ENCODE measurements at regions not wholly inside any gene's neighbourhood (a gene's known extent, or its start where the extent isn't known, plus 50 kb on each side); places are given as distances from the start of the nearest gene placed in this dataset.
A peak's percentile ranks its signal among the peaks of the same experiment; 100 is the strongest.

DNA sequence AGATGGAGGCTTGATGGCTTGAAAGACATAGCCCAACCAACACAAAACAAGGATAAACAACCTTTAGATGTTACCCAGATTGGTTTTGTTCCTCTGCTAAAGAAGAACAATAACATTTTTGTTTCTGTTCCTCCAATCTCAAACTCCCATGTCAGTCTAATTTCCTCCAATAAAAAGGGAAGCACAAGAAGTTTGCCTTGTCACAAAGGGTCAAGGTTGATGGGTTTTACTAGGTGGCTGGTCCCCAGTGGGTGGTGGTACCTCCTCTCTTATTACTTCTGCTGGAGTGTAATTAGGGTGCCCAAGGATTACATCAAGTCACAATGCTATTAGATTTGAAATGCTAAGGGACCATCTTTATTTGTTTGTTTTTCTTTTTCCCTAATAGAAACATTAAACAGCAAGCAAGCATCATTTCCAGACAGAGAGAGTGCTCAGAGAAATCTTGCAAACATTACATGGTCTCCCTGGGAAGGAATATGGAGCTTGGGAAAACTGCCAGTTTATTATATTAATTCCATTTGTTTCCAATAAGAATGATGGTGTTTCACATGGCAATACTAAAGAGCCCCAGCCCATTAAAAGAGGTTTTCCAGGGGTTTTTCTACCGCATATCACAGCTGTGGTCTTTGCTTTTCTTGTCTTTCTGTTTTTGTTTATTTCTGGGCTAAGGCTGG lies 78.3 kb upstream of the AOAH start:
- no peak overlapping the region for H3K4me3 ChIP-seq (ENCODE audit: low read length)
- TF ChIP-seq, protein P1, sequence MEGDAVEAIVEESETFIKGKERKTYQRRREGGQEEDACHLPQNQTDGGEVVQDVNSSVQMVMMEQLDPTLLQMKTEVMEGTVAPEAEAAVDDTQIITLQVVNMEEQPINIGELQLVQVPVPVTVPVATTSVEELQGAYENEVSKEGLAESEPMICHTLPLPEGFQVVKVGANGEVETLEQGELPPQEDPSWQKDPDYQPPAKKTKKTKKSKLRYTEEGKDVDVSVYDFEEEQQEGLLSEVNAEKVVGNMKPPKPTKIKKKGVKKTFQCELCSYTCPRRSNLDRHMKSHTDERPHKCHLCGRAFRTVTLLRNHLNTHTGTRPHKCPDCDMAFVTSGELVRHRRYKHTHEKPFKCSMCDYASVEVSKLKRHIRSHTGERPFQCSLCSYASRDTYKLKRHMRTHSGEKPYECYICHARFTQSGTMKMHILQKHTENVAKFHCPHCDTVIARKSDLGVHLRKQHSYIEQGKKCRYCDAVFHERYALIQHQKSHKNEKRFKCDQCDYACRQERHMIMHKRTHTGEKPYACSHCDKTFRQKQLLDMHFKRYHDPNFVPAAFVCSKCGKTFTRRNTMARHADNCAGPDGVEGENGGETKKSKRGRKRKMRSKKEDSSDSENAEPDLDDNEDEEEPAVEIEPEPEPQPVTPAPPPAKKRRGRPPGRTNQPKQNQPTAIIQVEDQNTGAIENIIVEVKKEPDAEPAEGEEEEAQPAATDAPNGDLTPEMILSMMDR (IDR thresholded peaks at IDR 0.05; ENCODE audit: insufficient read depth, low read depth, low read length, missing control alignments) = no peak
- no peak for DNase-seq (ENCODE audit: low read depth)

DNA sequence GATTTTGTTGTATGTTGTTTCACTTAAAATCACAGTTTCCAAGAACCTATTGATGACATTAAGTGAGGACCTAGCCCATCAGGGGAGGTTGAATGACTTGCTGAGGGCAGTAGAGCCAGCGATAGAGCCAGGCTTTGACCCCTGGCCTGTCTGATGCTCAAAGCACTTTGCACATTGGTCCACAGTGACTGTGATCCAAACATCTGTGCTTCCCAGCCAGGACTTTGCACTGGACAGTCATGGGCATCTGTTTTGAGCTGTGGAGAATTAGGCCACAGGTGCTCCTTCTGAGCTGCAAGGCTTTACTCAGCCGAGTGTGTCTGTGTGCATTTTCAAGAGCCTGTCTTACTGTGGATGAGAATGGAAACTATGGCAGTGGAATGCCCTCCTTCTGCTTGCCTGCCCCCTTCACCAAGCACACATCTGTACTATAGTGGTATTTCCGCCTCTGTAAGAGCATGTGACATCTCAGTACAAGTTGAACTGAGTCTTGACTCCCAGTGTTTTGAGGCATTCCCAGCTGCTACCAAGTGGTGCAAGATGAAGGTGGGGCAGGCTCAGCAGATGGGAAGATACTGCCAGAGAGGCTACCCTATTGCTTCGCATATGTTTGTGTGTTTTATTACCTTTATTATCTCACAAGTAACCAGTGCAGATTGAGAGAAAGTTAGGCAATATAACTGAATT lies 72.7 kb upstream of the AOAH start:
- DNase-seq (ENCODE audit: low read depth) = no peak
- TF ChIP-seq, protein P1 (IDR thresholded peaks at IDR 0.05; ENCODE audit: insufficient read depth, low read depth, low read length, missing control alignments) = no peak
- no peak overlapping the region for H3K4me3 ChIP-seq (ENCODE audit: low read length)

DNA sequence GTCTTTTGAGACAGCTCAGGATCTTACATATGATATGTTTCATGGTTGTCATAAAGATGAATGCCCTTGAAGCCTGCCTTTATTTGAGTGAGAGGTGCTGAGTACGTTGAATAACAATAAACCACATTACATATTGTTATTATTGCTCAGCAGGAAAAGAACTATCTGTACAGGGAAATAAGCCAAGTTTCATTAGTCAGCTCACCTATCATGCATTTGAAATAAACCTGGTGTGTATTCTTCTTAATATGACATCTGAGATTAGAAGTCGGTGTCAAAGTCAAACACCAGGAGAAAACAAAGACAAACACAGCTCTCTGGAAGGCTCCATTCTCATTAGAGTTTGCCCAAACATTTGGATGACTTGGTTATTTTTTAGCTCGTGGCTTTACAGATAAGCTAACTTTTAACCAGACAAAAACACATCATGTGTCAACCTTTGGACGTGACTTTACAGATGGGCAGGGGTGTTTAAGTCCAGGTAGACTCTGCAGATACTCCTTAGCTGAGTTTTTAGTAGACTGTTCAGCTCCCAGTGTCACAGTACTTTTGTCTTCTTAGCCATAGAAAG lies 71.2 kb upstream of the AOAH start:
- H3K4me3 ChIP-seq (ENCODE audit: low read length) = no peak overlapping the region
- TF ChIP-seq, protein P1 (IDR thresholded peaks at IDR 0.05; ENCODE audit: insufficient read depth, low read depth, low read length, missing control alignments) = no peak
- peak; percentile 83 for DNase-seq (ENCODE audit: low read depth)

DNA sequence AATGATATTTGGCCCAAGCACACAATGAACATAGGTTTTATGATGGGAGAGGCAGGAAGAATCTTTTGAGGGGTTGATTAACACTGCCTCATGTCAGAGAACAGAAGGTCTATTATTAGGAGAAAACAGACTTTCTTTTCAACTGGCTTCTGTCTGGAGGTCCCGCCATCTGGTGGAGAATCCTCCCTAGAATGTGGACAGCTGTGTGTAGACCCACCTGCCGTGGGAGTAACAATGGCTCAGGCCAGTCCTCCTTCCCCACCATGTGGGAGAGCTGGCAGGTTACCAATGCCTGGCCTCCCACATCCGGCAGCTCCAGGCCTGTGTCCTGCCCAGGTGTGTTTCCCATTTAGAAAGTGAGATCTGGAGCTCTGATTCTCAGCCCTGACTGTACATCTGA lies 70.4 kb upstream of the AOAH start:
- peak; percentile 47 for DNase-seq (ENCODE audit: low read depth)
- no peak overlapping the region for H3K4me3 ChIP-seq (ENCODE audit: low read length)
- TF ChIP-seq, protein P1 (IDR thresholded peaks at IDR 0.05; ENCODE audit: insufficient read depth, low read depth, low read length, missing control alignments) = no peak

DNA sequence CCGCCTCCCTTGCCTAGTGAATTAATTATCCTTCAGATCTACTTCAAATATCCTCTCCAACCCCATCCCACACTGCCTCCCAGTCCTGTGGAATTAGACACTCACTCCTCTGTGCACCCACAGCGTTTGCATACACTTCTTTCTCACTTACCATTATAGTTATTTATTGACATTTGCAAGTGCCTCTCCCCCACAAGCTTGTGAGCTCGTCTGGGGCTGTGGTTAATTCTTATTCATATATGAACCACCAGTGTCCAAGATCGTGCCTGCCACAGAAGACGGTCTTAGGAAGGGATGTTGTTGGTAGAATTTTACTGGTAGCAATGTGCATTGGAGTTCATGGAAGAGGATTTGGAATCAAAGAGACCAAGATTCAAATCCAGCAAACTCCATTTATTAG lies 68.1 kb upstream of the AOAH start:
- H3K4me3 ChIP-seq (ENCODE audit: low read length) = no peak overlapping the region
- TF ChIP-seq, protein P1 (IDR thresholded peaks at IDR 0.05; ENCODE audit: insufficient read depth, low read depth, low read length, missing control alignments) = no peak
- DNase-seq (ENCODE audit: low read depth) = no peak

DNA sequence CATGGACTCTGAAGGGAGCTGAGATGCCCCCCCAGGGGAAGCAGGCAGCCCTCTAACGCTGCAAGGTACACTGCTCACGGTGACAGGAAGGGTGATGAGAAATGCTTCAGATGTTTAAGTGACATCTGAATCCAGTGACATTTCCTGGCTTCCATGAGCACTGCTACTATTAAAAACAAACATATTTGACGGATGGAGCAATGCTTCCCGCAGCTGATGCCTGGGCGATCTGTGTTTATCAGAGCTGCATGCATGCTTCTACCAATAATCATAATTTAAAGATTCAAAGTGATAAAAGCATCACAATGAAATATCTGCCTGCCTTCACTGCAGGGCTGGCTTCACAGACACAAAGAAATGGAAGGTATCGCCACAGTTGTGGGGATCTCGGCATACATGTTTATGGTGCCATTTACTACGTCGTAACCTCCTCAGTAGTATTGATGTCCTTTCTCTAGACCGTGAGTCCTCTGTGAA lies 66.1 kb upstream of the AOAH start:
- TF ChIP-seq, protein P1 (IDR thresholded peaks at IDR 0.05; ENCODE audit: insufficient read depth, low read depth, low read length, missing control alignments) = no peak
- DNase-seq (ENCODE audit: low read depth) = no peak
- no peak overlapping the region for H3K4me3 ChIP-seq (ENCODE audit: low read length)

Data from epithelial cell of esophagus (primary cell).